Loucy (cell line): ENCODE measurements at regions not wholly inside any gene's neighbourhood (a gene's known extent, or its start where the extent isn't known, plus 50 kb on each side); places are given as distances from the start of the nearest gene placed in this dataset.

ENCODE experiments used
- H2AFZ ChIP-seq: fragments of 200-600 bp; sonication (generic); 2 replicates; pipeline ENCODE4 v1.6.0; 2016; ENCODE audit warnings: antibody characterized with exemption, mild to moderate bottlenecking, low read length, moderate library complexity
- H3F3A ChIP-seq: fragments of 200-600 bp; 2 replicates; pipeline ENCODE4 v1.6.0; 2016; ENCODE audit warnings: antibody characterized with exemption, low read depth, mild to moderate bottlenecking
- H3K27me3 ChIP-seq: fragments of 200-600 bp; sonication (generic); 2 replicates; pipeline ENCODE4 v1.6.1; 2014; ENCODE audit warnings: low read length, mild to moderate bottlenecking; ENCODE audit not compliant: insufficient read depth, poor library complexity, severe bottlenecking
- H3K36me3 ChIP-seq: fragments of 200-600 bp; sonication (generic); 2 replicates; pipeline ENCODE4 v1.6.1; 2016; ENCODE audit warnings: low read length; ENCODE audit not compliant: insufficient read depth
- H3K4me1 ChIP-seq: fragments of 200-600 bp; sonication (generic); 2 replicates; pipeline ENCODE4 v1.5.1; 2014; ENCODE audit warnings: low read length, mild to moderate bottlenecking; ENCODE audit not compliant: insufficient read depth, poor library complexity, severe bottlenecking
- H3K4me2 ChIP-seq: fragments of 200-600 bp; sonication (generic); 2 replicates; pipeline ENCODE4 v1.6.0; 2014; ENCODE audit warnings: antibody characterized with exemption, low read length, low read depth, mild to moderate bottlenecking; ENCODE audit not compliant: poor library complexity, severe bottlenecking
- H3K4me3 ChIP-seq: fragments of 200-600 bp; sonication (generic); 2 replicates; pipeline ENCODE4 v1.5.1; 2014; ENCODE audit warnings: low read length, mild to moderate bottlenecking, mixed read lengths; ENCODE audit not compliant: poor library complexity, severe bottlenecking
- H3K79me2 ChIP-seq: fragments of 200-600 bp; sonication (generic); 2 replicates; pipeline ENCODE4 v1.6.1; 2014; ENCODE audit warnings: low read length; ENCODE audit not compliant: insufficient read depth
- H3K9ac ChIP-seq: fragments of 200-600 bp; sonication (generic); 2 replicates; pipeline ENCODE4 v1.6.0; 2014; ENCODE audit warnings: mild to moderate bottlenecking, low read depth, low read length, moderate library complexity; ENCODE audit not compliant: poor library complexity, severe bottlenecking
- H3K9me2 ChIP-seq: fragments of 200-600 bp; sonication (generic); replicated peaks from 2 replicates; pipeline ENCODE4 v1.6.1; 2016; ENCODE audit warnings: low read depth, low read length, mixed read lengths
- H3K9me3 ChIP-seq: fragments of 200-600 bp; sonication (generic); 2 replicates; pipeline ENCODE4 v1.6.1; 2014; ENCODE audit warnings: mild to moderate bottlenecking, antibody characterized with exemption, low read length, low read depth; ENCODE audit not compliant: insufficient read depth
- H4K20me1 ChIP-seq: fragments of 200-600 bp; sonication (generic); 2 replicates; pipeline ENCODE4 v1.6.0; 2014; ENCODE audit warnings: antibody characterized with exemption, low read length, mild to moderate bottlenecking; ENCODE audit not compliant: insufficient read depth, poor library complexity, severe bottlenecking
- CTCF ChIP-seq: fragments of 200-600 bp; sonication (generic); conservative IDR thresholded peaks from 2 replicates; pipeline ENCODE4 v1.5.1; 2014; ENCODE audit warnings: mild to moderate bottlenecking, antibody characterized with exemption, low read length
- EZH2phosphoT487 ChIP-seq: fragments of 200-600 bp; IDR thresholded peaks from 2 replicates; pipeline ENCODE4 v1.6.1; 2018; ENCODE audit warnings: antibody characterized with exemption, mild to moderate bottlenecking, moderate library complexity, borderline replicate concordance

GRCh38 chr18:43180814-43181213, 65.3 kb upstream of the RIT2 start:
- Histone ChIP-seq H3K9ac (no peak overlapping the region), H3K27me3 (no peaks in the 10 kb centered on the region), H2AFZ (no peak overlapping the region), H3K4me1 (no peaks in the 10 kb centered on the region), H3K9me2 (no peaks in the 10 kb centered on the region), H3K4me2 (no peak overlapping the region), H3K9me3 (no peaks in the 10 kb centered on the region), H3F3A (no peaks in the 10 kb centered on the region), H3K36me3 (no peaks in the 10 kb centered on the region), H4K20me1 (no peaks in the 10 kb centered on the region), H3K79me2 (no peaks in the 10 kb centered on the region), H3K4me3 (no peak overlapping the region)
- no peak for TF ChIP-seq EZH2phosphoT487
- TF ChIP-seq CTCF, result no peak

GRCh38 chr18:43175257-43175656, 59.8 kb upstream of the RIT2 start:
- H3K9me2 ChIP-seq, result no peaks in the 10 kb centered on the region
- H3F3A ChIP-seq, result no peaks in the 10 kb centered on the region
- H3K4me1 ChIP-seq, result no peaks in the 10 kb centered on the region
- no peaks in the 10 kb centered on the region for H3K9me3 ChIP-seq
- TF ChIP-seq EZH2phosphoT487 (no peak), CTCF (no peak)
- H3K36me3 ChIP-seq, result no peaks in the 10 kb centered on the region
- no peak overlapping the region for H2AFZ ChIP-seq
- no peak overlapping the region for H3K9ac ChIP-seq
- no peaks in the 10 kb centered on the region for H3K79me2 ChIP-seq
- H3K4me3 ChIP-seq, result no peak overlapping the region
- H3K27me3 ChIP-seq, result no peaks in the 10 kb centered on the region
- no peak overlapping the region for H3K4me2 ChIP-seq
- no peaks in the 10 kb centered on the region for H4K20me1 ChIP-seq

- Histone ChIP-seq H3K4me1 (no peaks in the 10 kb centered on the region), H4K20me1 (no peaks in the 10 kb centered on the region), H3K4me3 (no peak overlapping the region), H3K9me3 (no peaks in the 10 kb centered on the region), H3K4me2 (no peak overlapping the region), H3K27me3 (no peaks in the 10 kb centered on the region), H3F3A (no peaks in the 10 kb centered on the region), H3K9ac (no peak overlapping the region), H3K36me3 (no peaks in the 10 kb centered on the region), H2AFZ (no peak overlapping the region), H3K79me2 (no peaks in the 10 kb centered on the region), H3K9me2 (no peaks in the 10 kb centered on the region)
- TF ChIP-seq CTCF, result peak; percentile 47
- no peak for TF ChIP-seq EZH2phosphoT487
Observed at GRCh38 chr18:43170586-43170985, 55.1 kb upstream of the RIT2 start.
